Activated naive CD4-positive, alpha-beta T cell treated with anti-CD3 and anti-CD28 coated beads, Interleukin-2, amount 10 ng/mL, durations not matched to agents 7 days and 5 days (primary cell): ENCODE measurements at regions not wholly inside any gene's neighbourhood (a gene's known extent, or its start where the extent isn't known, plus 50 kb on each side); places are given as distances from the start of the nearest gene placed in this dataset.
"Not testable (repeated sequence)": the region's sequence is repeated elsewhere in the genome, so short reads cannot be mapped to it uniquely, and the experiment has no call there.

Source experiments
- CTCF ChIA-PET: fragments of 350-600 bp; sonication (Branson Sonifier 250); formaldehyde crosslinking; loops from one replicate; lab custom pipeline; 2021; ENCODE audit warnings: antibody characterized with exemption; lab: Charles Lee
- DNase-seq: peaks from one replicate; pipeline ENCODE4 v3.0.0-alpha.2; 2020
- H3K27ac Mint-ChIP-seq: one replicate; pipeline ENCODE4 v1.8.0; 2021; ENCODE audit warnings: mild to moderate bottlenecking, moderate library complexity, mixed read lengths
- H3K27me3 Mint-ChIP-seq: one replicate; pipeline ENCODE4 v1.8.0; 2021; ENCODE audit warnings: mild to moderate bottlenecking, mixed read lengths
- H3K36me3 Mint-ChIP-seq: one replicate; pipeline ENCODE4 v1.8.0; 2021; ENCODE audit warnings: mixed read lengths
- H3K4me1 Mint-ChIP-seq: one replicate; pipeline ENCODE4 v1.8.0; 2021; ENCODE audit warnings: mixed read lengths
- H3K4me3 Mint-ChIP-seq: one replicate; pipeline ENCODE4 v1.8.0; 2021; ENCODE audit warnings: mild to moderate bottlenecking, moderate library complexity, mixed read lengths
- H3K9me3 Mint-ChIP-seq: one replicate; pipeline ENCODE4 v1.8.0; 2021; ENCODE audit warnings: mixed read lengths

GRCh38 chr3:176275113-176275512 lies 922.2 kb downstream of the TBL1XR1 start:
- H3K27me3 Mint-ChIP-seq: no peaks in the 10 kb centered on the region
- H3K27ac Mint-ChIP-seq: no peak overlapping the region
- peaks cover 4% of the 10 kb centered on the region for H3K9me3 Mint-ChIP-seq
- no peak overlapping the region for H3K4me3 Mint-ChIP-seq
- CTCF ChIA-PET: no interaction called here
- no peaks in the 10 kb centered on the region for H3K36me3 Mint-ChIP-seq
- DNase-seq: no peak
- H3K4me1 Mint-ChIP-seq: no peaks in the 10 kb centered on the region

- CTCF ChIA-PET: no interaction called here
- Mint-ChIP-seq H3K36me3 (no peaks in the 10 kb centered on the region), H3K27ac (no peak overlapping the region), H3K4me3 (no peak overlapping the region), H3K27me3 (no peaks in the 10 kb centered on the region), H3K4me1 (no peaks in the 10 kb centered on the region), H3K9me3 (peaks cover 5% of the 10 kb centered on the region)
- DNase-seq: no peak
Measured at GRCh38 chr3:176274161-176274560, 923.1 kb downstream of the TBL1XR1 start.

- H3K4me3 Mint-ChIP-seq: no peak overlapping the region
- no peaks in the 10 kb centered on the region for H3K36me3 Mint-ChIP-seq
- CTCF ChIA-PET: no interaction called here
- no peak overlapping the region for H3K27ac Mint-ChIP-seq
- H3K27me3 Mint-ChIP-seq: no peaks in the 10 kb centered on the region
- no peaks in the 10 kb centered on the region for H3K4me1 Mint-ChIP-seq
- no peak for DNase-seq
- H3K9me3 Mint-ChIP-seq: peaks cover 12% of the 10 kb centered on the region
Measured at GRCh38 chr3:176262071-176262470, 935.2 kb downstream of the TBL1XR1 start.

DNA sequence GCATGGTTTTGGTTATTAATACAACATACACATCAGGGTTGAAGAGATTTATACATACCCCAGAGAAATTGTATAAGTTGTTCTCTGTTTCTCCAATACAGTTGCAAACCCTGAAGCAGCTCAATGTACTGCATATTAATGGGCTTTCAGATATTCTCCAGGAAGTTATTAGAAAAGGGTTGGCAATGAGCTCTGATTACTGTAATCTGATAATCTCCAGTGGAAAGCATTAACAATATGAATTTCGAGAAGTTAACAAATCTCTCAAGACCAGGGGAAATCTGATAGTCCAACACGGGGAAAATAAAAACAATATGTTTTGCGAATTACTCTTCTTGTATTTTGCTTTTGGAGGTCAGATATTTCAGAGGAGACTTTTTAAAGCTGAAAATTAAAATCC lies 950.1 kb downstream of the TBL1XR1 start:
- Mint-ChIP-seq H3K36me3 (no peaks in the 10 kb centered on the region), H3K27me3 (no peaks in the 10 kb centered on the region), H3K4me1 (no peaks in the 10 kb centered on the region), H3K9me3 (peaks cover 3% of the 10 kb centered on the region), H3K4me3 (no peak overlapping the region), H3K27ac (no peak overlapping the region)
- CTCF ChIA-PET: no interaction called here
- DNase-seq: no peak

DNA sequence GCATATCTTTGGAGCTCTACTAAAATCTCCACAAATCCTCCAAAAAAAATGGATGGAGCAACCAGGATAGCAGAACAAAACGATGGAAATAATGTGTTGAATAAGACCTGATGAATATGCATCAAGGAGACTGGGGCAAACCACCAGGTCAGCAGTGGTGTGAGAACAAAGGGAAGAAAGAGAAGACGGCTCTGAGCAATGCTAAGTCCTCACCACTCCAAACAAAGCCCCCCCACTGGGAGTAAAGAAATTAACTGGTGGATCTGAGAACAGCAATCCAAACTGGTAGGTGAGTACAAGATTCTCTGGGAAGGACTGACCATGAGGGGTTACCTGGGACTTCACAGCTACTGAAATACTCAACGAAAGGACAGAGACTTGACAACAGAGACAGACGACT lies 977.3 kb downstream of the TBL1XR1 start:
- no peaks in the 10 kb centered on the region for H3K36me3 Mint-ChIP-seq
- H3K4me1 Mint-ChIP-seq: no peaks in the 10 kb centered on the region
- no peak overlapping the region for H3K27ac Mint-ChIP-seq
- H3K9me3 Mint-ChIP-seq: peaks cover 4% of the 10 kb centered on the region
- CTCF ChIA-PET: no interaction called here
- H3K4me3 Mint-ChIP-seq: no peak overlapping the region
- no peak for DNase-seq
- no peaks in the 10 kb centered on the region for H3K27me3 Mint-ChIP-seq

DNA sequence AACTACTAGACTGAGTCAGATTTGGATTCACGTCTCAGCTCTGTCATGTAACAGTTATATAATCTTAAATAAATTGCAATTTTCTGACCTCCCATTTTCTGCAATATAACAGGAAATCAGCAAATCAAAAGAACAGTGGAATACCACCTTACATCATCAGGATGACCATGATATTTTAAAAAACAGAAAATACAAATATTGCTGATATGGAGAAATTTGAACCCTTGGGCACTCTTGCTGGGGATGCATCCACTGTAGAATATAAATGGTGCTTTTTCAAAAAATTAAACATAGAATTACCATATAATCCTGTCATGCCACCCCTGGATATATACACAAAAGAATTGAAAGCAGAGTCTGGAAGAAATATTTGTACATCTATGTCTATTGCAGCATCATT lies 982.5 kb downstream of the TBL1XR1 start:
- Mint-ChIP-seq H3K4me3 (no peak overlapping the region), H3K9me3 (peaks cover 9% of the 10 kb centered on the region), H3K4me1 (no peaks in the 10 kb centered on the region), H3K27ac (no peak overlapping the region), H3K36me3 (no peaks in the 10 kb centered on the region), H3K27me3 (no peaks in the 10 kb centered on the region)
- DNase-seq: no peak
- CTCF ChIA-PET: no interaction called here

- DNase-seq, CTCF ChIA-PET, H3K9me3 Mint-ChIP-seq, H3K4me3 Mint-ChIP-seq, H3K27ac Mint-ChIP-seq, H3K36me3 Mint-ChIP-seq, H3K4me1 Mint-ChIP-seq, H3K27me3 Mint-ChIP-seq: not testable (repeated sequence)
Measured at GRCh38 chr3:176213314-176213713, 984.0 kb downstream of the TBL1XR1 start.

- H3K36me3 Mint-ChIP-seq: no peaks in the 10 kb centered on the region
Measured at GRCh38 chr3:176208915-176209314, 988.4 kb downstream of the TBL1XR1 start.

GRCh38 chr3:176208283-176208682 lies 989.0 kb downstream of the TBL1XR1 start:
- Mint-ChIP-seq H3K9me3 (peaks cover 7% of the 10 kb centered on the region), H3K27ac (no peak overlapping the region), H3K4me3 (no peak overlapping the region), H3K36me3 (no peaks in the 10 kb centered on the region), H3K4me1 (no peaks in the 10 kb centered on the region), H3K27me3 (no peaks in the 10 kb centered on the region)
- no peak for DNase-seq
- CTCF ChIA-PET: no interaction called here

More at GRCh38 chr3:176208915-176209314, 988.4 kb downstream of the TBL1XR1 start:
- Mint-ChIP-seq H3K9me3 (peaks cover 3% of the 10 kb centered on the region), H3K27me3 (no peaks in the 10 kb centered on the region), H3K4me3 (no peak overlapping the region), H3K4me1 (no peaks in the 10 kb centered on the region), H3K27ac (no peak overlapping the region)
- no peak for DNase-seq
- CTCF ChIA-PET: no interaction called here

DNA sequence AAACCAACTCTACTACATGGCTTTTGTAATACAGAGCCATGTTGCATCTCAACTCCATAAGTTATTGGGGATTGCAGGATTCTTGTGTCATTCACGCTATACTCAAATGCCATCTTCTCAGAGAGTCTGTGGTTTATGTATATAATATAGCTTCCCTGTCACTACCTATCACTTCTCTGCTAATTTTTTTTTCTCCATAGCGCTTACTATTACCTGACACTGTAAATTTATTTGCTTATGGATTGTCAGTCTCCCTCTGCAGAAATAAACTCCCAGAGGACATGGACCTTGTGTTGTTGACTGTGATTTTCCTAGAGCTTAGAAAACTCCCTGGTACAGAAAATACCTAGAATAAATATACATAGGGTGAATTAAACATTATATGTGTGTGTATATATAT lies 990.5 kb downstream of the TBL1XR1 start:
- H3K9me3 Mint-ChIP-seq: peaks cover 7% of the 10 kb centered on the region
- CTCF ChIA-PET: no interaction called here
- H3K27me3 Mint-ChIP-seq: no peaks in the 10 kb centered on the region
- no peaks in the 10 kb centered on the region for H3K36me3 Mint-ChIP-seq
- H3K4me3 Mint-ChIP-seq: no peak overlapping the region
- H3K27ac Mint-ChIP-seq: no peak overlapping the region
- H3K4me1 Mint-ChIP-seq: no peaks in the 10 kb centered on the region
- DNase-seq: no peak

DNA sequence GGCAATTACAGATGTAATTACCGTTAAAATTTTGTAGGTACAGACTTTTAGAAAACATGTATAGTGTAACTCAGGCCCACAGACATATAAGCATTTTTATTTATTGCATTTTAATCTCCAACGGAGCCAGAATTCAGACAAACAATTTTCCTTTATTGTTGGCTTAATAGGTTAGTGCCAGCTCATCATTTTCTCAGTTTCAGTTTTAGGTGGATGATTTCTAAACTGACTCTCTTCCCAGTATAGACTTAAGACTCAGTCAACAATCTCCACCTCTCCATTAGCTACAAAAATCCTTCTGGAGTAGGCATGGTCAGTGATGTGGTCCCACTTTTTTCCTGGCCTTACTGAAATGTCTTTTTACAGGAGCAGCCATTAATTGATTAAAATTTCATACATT lies 994.6 kb downstream of the TBL1XR1 start:
- H3K4me3 Mint-ChIP-seq: no peak overlapping the region
- H3K9me3 Mint-ChIP-seq: peaks cover 5% of the 10 kb centered on the region
- no peaks in the 10 kb centered on the region for H3K4me1 Mint-ChIP-seq
- no peaks in the 10 kb centered on the region for H3K27me3 Mint-ChIP-seq
- H3K27ac Mint-ChIP-seq: no peak overlapping the region
- H3K36me3 Mint-ChIP-seq: no peaks in the 10 kb centered on the region
- CTCF ChIA-PET: no interaction called here
- DNase-seq: no peak

GRCh38 chr3:176193032-176193730 lies 1004.1 kb downstream of the TBL1XR1 start:
- Mint-ChIP-seq H3K4me1 (no peaks in the 10 kb centered on the region), H3K36me3 (no peaks in the 10 kb centered on the region), H3K27ac (no peak overlapping the region), H3K27me3 (no peaks in the 10 kb centered on the region), H3K9me3 (peaks cover 2% of the 10 kb centered on the region), H3K4me3 (no peak overlapping the region)
- CTCF ChIA-PET: no interaction called here
- DNase-seq: no peak

DNA sequence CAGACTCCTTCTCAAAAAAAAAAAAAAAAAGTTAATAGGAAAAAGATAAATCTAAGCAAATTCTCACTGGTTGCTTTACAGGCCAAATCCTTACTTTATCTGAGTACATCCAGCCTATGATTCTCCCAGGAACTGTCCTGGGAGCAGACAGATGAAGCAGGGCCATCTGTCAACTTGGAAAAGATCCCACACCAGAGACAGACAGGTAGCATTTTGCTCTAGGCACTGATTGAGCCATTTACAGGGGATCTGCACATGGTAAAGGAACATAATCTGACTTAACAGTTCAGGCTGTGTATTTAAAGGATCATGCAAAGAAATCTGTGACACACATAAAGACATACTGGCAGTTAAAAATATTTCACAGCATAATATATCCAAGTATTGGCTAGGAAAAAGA lies 1006.5 kb downstream of the TBL1XR1 start:
- H3K9me3 Mint-ChIP-seq: peaks cover 5% of the 10 kb centered on the region
- CTCF ChIA-PET: no interaction called here

DNA sequence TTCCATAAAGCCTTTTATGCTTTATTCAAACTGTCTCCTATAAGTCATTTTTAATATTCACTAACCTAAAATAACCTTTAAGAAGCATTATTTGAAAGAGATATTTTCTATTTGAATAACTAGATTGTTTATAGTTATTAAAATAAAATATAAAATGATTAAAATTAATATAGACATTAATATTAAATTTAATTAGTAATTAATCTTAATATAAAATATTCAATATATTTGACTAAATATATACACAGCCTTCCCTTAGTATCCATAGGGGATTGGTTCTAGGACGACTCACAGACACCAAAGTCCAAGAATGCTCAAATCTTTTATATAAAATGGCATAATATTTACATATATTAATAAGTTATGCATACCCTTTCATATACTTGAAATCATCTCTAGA lies 1014.1 kb downstream of the TBL1XR1 start:
- DNase-seq: no peak
- H3K9me3 Mint-ChIP-seq: peaks cover 3% of the 10 kb centered on the region
- H3K36me3 Mint-ChIP-seq: no peaks in the 10 kb centered on the region
- H3K4me3 Mint-ChIP-seq: no peak overlapping the region
- H3K27ac Mint-ChIP-seq: no peak overlapping the region
- no peaks in the 10 kb centered on the region for H3K4me1 Mint-ChIP-seq
- CTCF ChIA-PET: no interaction called here
- H3K27me3 Mint-ChIP-seq: no peaks in the 10 kb centered on the region

More for the DNA sequence above, 1006.5 kb downstream of the TBL1XR1 start:
- Mint-ChIP-seq H3K4me1 (no peaks in the 10 kb centered on the region), H3K27me3 (no peaks in the 10 kb centered on the region), H3K4me3 (no peak overlapping the region), H3K27ac (no peak overlapping the region), H3K36me3 (no peaks in the 10 kb centered on the region)
- no peak for DNase-seq

GRCh38 chr3:176174060-176174459 lies 1023.2 kb downstream of the TBL1XR1 start:
- no peak overlapping the region for H3K4me3 Mint-ChIP-seq
- H3K27ac Mint-ChIP-seq: no peak overlapping the region
- no peak for DNase-seq
- no peaks in the 10 kb centered on the region for H3K9me3 Mint-ChIP-seq
- no peaks in the 10 kb centered on the region for H3K27me3 Mint-ChIP-seq
- H3K36me3 Mint-ChIP-seq: no peaks in the 10 kb centered on the region
- no peaks in the 10 kb centered on the region for H3K4me1 Mint-ChIP-seq
- CTCF ChIA-PET: no interaction called here

DNA sequence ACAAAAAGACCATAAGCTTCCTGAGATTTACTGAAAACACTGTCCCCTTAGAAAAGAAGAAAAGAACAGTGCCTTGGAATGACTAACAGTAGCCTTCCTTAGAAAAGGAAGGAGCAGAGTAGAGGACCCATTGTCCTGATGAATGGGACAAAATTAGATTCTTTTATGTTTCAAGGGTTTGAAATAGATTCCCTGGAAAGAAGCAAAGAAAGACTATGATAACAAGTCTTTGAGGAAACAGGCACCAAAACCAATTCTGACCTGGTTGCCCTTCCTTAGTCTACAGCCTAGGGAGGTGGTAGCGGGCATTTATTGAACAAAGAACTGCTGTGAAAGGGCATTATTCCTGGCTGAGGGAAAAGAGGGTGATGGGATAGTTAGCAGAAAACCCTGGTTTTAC lies 1024.8 kb downstream of the TBL1XR1 start:
- Mint-ChIP-seq H3K36me3 (no peaks in the 10 kb centered on the region), H3K27me3 (no peaks in the 10 kb centered on the region), H3K27ac (no peak overlapping the region), H3K4me3 (no peak overlapping the region), H3K9me3 (no peaks in the 10 kb centered on the region), H3K4me1 (no peaks in the 10 kb centered on the region)
- no peak for DNase-seq
- CTCF ChIA-PET: no interaction called here
